ENCODE measurements at regions not wholly inside any gene's neighbourhood (a gene's known extent, or its start where the extent isn't known, plus 50 kb on each side); places are given as distances from the start of the nearest gene placed in this dataset.
"Not testable (repeated sequence)": the region's sequence is repeated elsewhere in the genome, so short reads cannot be mapped to it uniquely, and the experiment has no call there.

GRCh38 chr2:153299809-153300208, 178.8 kb downstream of the RPRM start:
- no peak for DNase-seq

GRCh38 chr2:153299217-153299616, 179.3 kb downstream of the RPRM start:
- no peak for DNase-seq

GRCh38 chr2:153294199-153294786, 184.3 kb downstream of the RPRM start:
- DNase-seq, result no peak

- DNase-seq, result no peak
These were observed 186.8 kb downstream of the RPRM start for GRCh38 chr2:153291718-153292117.

- peak in 1 of 2 donors; percentile 1 for DNase-seq
These were observed 191.3 kb downstream of the RPRM start for GRCh38 chr2:153287109-153287801.

GRCh38 chr2:153268941-153269461, 209.6 kb downstream of the RPRM start:
- DNase-seq, result no peak

- not testable (repeated sequence) for DNase-seq
These were observed 221.7 kb downstream of the RPRM start for GRCh38 chr2:153256876-153257275.

- not testable (repeated sequence) for DNase-seq
These were observed 231.9 kb downstream of the RPRM start for GRCh38 chr2:153246636-153247035.

GRCh38 chr2:153235516-153235915, 243.0 kb downstream of the RPRM start:
- DNase-seq, result peak in 1 of 2 donors; percentile 25

- DNase-seq, result no peak
These were observed 246.1 kb downstream of the RPRM start for GRCh38 chr2:153232464-153232863.

- DNase-seq, result no peak
These were observed 247.6 kb downstream of the RPRM start for GRCh38 chr2:153230977-153231376.

- no peak for DNase-seq
These were observed 249.7 kb downstream of the RPRM start for GRCh38 chr2:153228904-153229303.

GRCh38 chr2:153227981-153228380, 250.6 kb downstream of the RPRM start:
- DNase-seq, result no peak

- DNase-seq, result no peak
These were observed 256.1 kb downstream of the RPRM start for GRCh38 chr2:153222231-153223165.

GRCh38 chr2:153221506-153221905, 257.1 kb downstream of the RPRM start:
- no peak for DNase-seq

GRCh38 chr2:153221087-153221486, 257.5 kb downstream of the RPRM start:
- no peak for DNase-seq

GRCh38 chr2:153218851-153219250, 259.7 kb downstream of the RPRM start:
- no peak for DNase-seq

- DNase-seq, result no peak
These were observed 264.2 kb downstream of the RPRM start for GRCh38 chr2:153214337-153214736.

GRCh38 chr2:153213022-153213421, 265.5 kb downstream of the RPRM start:
- no peak for DNase-seq

- DNase-seq, result no peak
These were observed 280.9 kb downstream of the RPRM start for GRCh38 chr2:153197402-153198386.

GRCh38 chr2:153196378-153197058, 282.0 kb downstream of the RPRM start:
- no peak for DNase-seq
